Kidney (tissue), 13 donors: ENCODE measurements at regions not wholly inside any gene's neighbourhood (a gene's known extent, or its start where the extent isn't known, plus 50 kb on each side); places are given as distances from the start of the nearest gene placed in this dataset.

Experiments
- DNase-seq, 5 donors: peaks; one replicate each; pipeline ENCODE4 v3.0.0-alpha.2; 2013 to 2020
- FAIRE-seq: peaks from 2 replicates; lab custom pipeline; 2012; peaks lifted over from hg19 to GRCh38; lab: Jason Lieb, UNC
- H3K27ac ChIP-seq, 2 donors: one replicate each; pipeline ENCODE4 v1.7.0; 2013; ENCODE audit warnings: low read depth in 2 of 2, low read length in 2 of 2, inconsistent platforms in 1 of 2
- H3K27me3 ChIP-seq: one replicate; pipeline ENCODE4 v1.7.1; 2013; ENCODE audit warnings: low read length, inconsistent platforms; ENCODE audit not compliant: control insufficient read depth, insufficient read depth
- H3K36me3 ChIP-seq, 3 donors: one replicate each; pipeline versions ENCODE4 v1.7.0 to v1.7.1; 2013; ENCODE audit warnings: low read length in 3 of 3, control low read depth in 1 of 3, inconsistent platforms in 1 of 3; ENCODE audit not compliant: insufficient read depth in 3 of 3, control insufficient read depth in 2 of 3
- H3K4me1 ChIP-seq, 3 donors: one replicate each; pipeline versions ENCODE4 v1.7.0 to v1.7.1; 2013; ENCODE audit warnings: low read length in 3 of 3, inconsistent platforms in 1 of 3, low read depth in 1 of 3; ENCODE audit not compliant: control insufficient read depth in 2 of 3, insufficient read depth in 2 of 3
- H3K4me3 ChIP-seq, 3 donors: one replicate each; pipeline versions ENCODE4 v1.7.0 to v1.8.1; 2013; ENCODE audit warnings: low read length in 3 of 3, control low read depth in 1 of 3, inconsistent platforms in 1 of 3
- H3K9ac ChIP-seq, 3 donors: one replicate each; pipeline versions ENCODE4 v1.7.0 to v1.7.1; 2013; ENCODE audit warnings: low read length in 3 of 3, control low read depth in 1 of 3, inconsistent platforms in 1 of 3
- H3K9me3 ChIP-seq, 3 donors: one replicate each; pipeline versions ENCODE4 v1.7.0 to v1.7.1; 2013; ENCODE audit warnings: low read length in 3 of 3, control low read depth in 1 of 3, inconsistent platforms in 1 of 3; ENCODE audit not compliant: control insufficient read depth in 2 of 3, insufficient read depth in 1 of 3
- CTCF ChIP-seq: IDR thresholded peaks from 3 replicates; pipeline ENCODE4 v1.5.1; 2012; ENCODE audit warnings: mild to moderate bottlenecking, moderate library complexity, borderline replicate concordance; ENCODE audit not compliant: insufficient read depth; ENCODE audit errors: extremely low read depth
- intact Hi-C: fragments of 100-400 bp; cut with DNase I; formaldehyde crosslinking; loops from one replicate; pipeline ENCODE4 v1.11.1; 2022
- donor health status: control.
- donor health status: control.
- donor health status: control.
- donor health status: control.
- donor health status: control.
- donor health status: DM: yes; HTN: yes; CAD: no.
- donor health status: Normal renal cell carcinoma (clear cell type).

GRCh38 chr9:20041697-20042081, 252.9 kb upstream of the SLC24A2 start:
- H3K36me3 ChIP-seq, result no peaks in the 10 kb centered on the region
- DNase-seq, result no peak
- intact Hi-C loops, result no loop called here
- no peaks in the 10 kb centered on the region for H3K27me3 ChIP-seq
- FAIRE-seq, result no peak
- H3K27ac ChIP-seq, result no peak overlapping the region
- TF ChIP-seq CTCF, result no peak
- H3K9ac ChIP-seq, result no peak overlapping the region
- no peaks in the 10 kb centered on the region for H3K4me1 ChIP-seq
- H3K9me3 ChIP-seq, result no peaks in the 10 kb centered on the region
- no peak overlapping the region for H3K4me3 ChIP-seq

GRCh38 chr9:20040991-20041696, 252.3 kb upstream of the SLC24A2 start:
- Histone ChIP-seq H3K4me3 (no peak overlapping the region), H3K27ac (no peak overlapping the region), H3K4me1 (no peaks in the 10 kb centered on the region), H3K36me3 (no peaks in the 10 kb centered on the region), H3K27me3 (no peaks in the 10 kb centered on the region), H3K9me3 (no peaks in the 10 kb centered on the region), H3K9ac (no peak overlapping the region)
- no peak for TF ChIP-seq CTCF
- intact Hi-C loops, result no loop called here
- no peak for DNase-seq
- FAIRE-seq, result no peak

DNA sequence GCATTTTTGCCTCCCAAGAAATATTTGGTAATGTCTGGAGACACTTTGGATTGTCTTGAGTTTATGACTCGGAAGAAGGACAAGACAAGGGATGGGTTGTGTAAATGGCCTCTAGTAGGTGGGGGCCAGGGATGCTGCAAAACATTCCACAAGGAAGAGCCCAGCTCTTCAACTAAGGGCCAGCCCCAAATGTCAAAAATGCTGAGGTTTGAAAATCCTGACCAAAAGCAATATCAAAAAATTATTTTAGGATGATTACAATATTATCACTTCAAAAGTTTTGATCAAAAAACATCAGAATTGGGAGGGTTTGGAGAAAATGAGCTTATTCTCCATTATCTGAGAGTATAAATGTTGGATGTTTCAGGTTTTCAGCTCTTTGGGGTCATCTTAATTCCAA, 248.9 kb upstream of the SLC24A2 start:
- Histone ChIP-seq H3K36me3 (no peaks in the 10 kb centered on the region), H3K27ac (no peak overlapping the region), H3K27me3 (no peaks in the 10 kb centered on the region), H3K4me3 (no peak overlapping the region), H3K9ac (no peak overlapping the region), H3K4me1 (no peaks in the 10 kb centered on the region), H3K9me3 (no peaks in the 10 kb centered on the region)
- no peak for TF ChIP-seq CTCF
- intact Hi-C loops, result no loop called here
- DNase-seq, result no peak
- no peak for FAIRE-seq

DNA sequence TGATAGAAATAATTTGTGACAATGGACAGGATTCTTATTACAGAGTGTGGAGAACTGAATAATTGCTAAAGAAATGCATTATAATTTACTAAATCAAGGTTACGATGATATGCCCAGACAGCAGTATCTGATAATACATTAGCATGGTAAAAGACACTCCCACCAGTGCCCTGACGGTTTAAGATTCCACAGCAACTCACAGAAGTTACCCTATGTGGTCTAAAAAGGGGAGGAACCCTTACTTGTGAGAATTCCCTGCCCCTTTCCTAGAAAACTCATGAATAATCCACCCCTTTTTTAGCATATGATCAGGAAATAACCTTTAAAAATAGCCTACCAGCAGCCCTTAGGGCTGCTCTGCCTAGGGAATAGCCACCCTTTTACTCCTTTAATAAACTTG, 244.7 kb upstream of the SLC24A2 start:
- Histone ChIP-seq H3K4me1 (no peaks in the 10 kb centered on the region), H3K4me3 (no peak overlapping the region), H3K36me3 (no peaks in the 10 kb centered on the region), H3K27ac (no peak overlapping the region), H3K9ac (no peak overlapping the region), H3K27me3 (no peaks in the 10 kb centered on the region), H3K9me3 (no peaks in the 10 kb centered on the region)
- TF ChIP-seq CTCF, result no peak
- DNase-seq, result no peak
- intact Hi-C loops, result no loop called here
- no peak for FAIRE-seq
